Dermis microvascular lymphatic vessel endothelial cell (primary cell): ENCODE measurements at regions not wholly inside any gene's neighbourhood (a gene's known extent, or its start where the extent isn't known, plus 50 kb on each side); places are given as distances from the start of the nearest gene placed in this dataset.
A peak's percentile ranks its signal among the peaks of the same experiment; 100 is the strongest.

Experiments
- DNase-seq, 2 donors: peaks; one replicate each; pipeline versions ENCODE4 v3.0.0 to v3.0.0-alpha.2; 2010; ENCODE audit warnings: low read depth in 2 of 2

GRCh38 chr3:168847291-168847883 is 751.7 kb upstream of the GOLIM4 start:
- peak; percentile 36 to 50 for DNase-seq

GRCh38 chr3:168844894-168845482 is 749.3 kb upstream of the GOLIM4 start:
- no peak for DNase-seq

- no peak for DNase-seq
Observed at GRCh38 chr3:168844472-168844871, 748.7 kb upstream of the GOLIM4 start.

GRCh38 chr3:168843481-168843880 is 747.8 kb upstream of the GOLIM4 start:
- no peak for DNase-seq

- DNase-seq, result no peak
Observed at GRCh38 chr3:168839653-168840052, 743.9 kb upstream of the GOLIM4 start.

GRCh38 chr3:168834558-168834957 is 738.8 kb upstream of the GOLIM4 start:
- no peak for DNase-seq

- no peak for DNase-seq
Observed at GRCh38 chr3:168828943-168829342, 733.2 kb upstream of the GOLIM4 start.

GRCh38 chr3:168828536-168828935 is 732.8 kb upstream of the GOLIM4 start:
- DNase-seq, result no peak

- no peak for DNase-seq
Observed at GRCh38 chr3:168828014-168828413, 732.3 kb upstream of the GOLIM4 start.

GRCh38 chr3:168824107-168824506 is 728.4 kb upstream of the GOLIM4 start:
- DNase-seq, result no peak

- no peak for DNase-seq
Observed at GRCh38 chr3:168823466-168823865, 727.7 kb upstream of the GOLIM4 start.

GRCh38 chr3:168820810-168821415 is 725.2 kb upstream of the GOLIM4 start:
- DNase-seq, result no peak

GRCh38 chr3:168817177-168817576 is 721.5 kb upstream of the GOLIM4 start:
- DNase-seq, result no peak

- DNase-seq, result no peak
Observed at GRCh38 chr3:168815946-168816345, 720.2 kb upstream of the GOLIM4 start.

- DNase-seq, result no peak
Observed at GRCh38 chr3:168813225-168813802, 717.6 kb upstream of the GOLIM4 start.

- no peak for DNase-seq
Observed at GRCh38 chr3:168812234-168812633, 716.5 kb upstream of the GOLIM4 start.

GRCh38 chr3:168808596-168808995 is 712.9 kb upstream of the GOLIM4 start:
- DNase-seq, result no peak

- DNase-seq, result no peak
Observed at GRCh38 chr3:168807448-168807847, 711.7 kb upstream of the GOLIM4 start.

GRCh38 chr3:168806871-168807270 is 711.1 kb upstream of the GOLIM4 start:
- no peak for DNase-seq

- no peak for DNase-seq
Observed at GRCh38 chr3:168803536-168803935, 707.8 kb upstream of the GOLIM4 start.

- peak in 1 of 2 donors; percentile 1 for DNase-seq
Observed at GRCh38 chr3:168802766-168803165, 707.0 kb upstream of the GOLIM4 start.

GRCh38 chr3:168801794-168802193 is 706.1 kb upstream of the GOLIM4 start:
- peak in 1 of 2 donors; percentile 67 for DNase-seq

GRCh38 chr3:168796339-168796738 is 700.6 kb upstream of the GOLIM4 start:
- DNase-seq, result no peak
